Memory B cell (primary cell): ENCODE measurements at regions not wholly inside any gene's neighbourhood (a gene's known extent, or its start where the extent isn't known, plus 50 kb on each side); places are given as distances from the start of the nearest gene placed in this dataset.
"Not testable (repeated sequence)": the region's sequence is repeated elsewhere in the genome, so short reads cannot be mapped to it uniquely, and the experiment has no call there.

Experiments
- ATAC-seq: fragments of 150-1000 bp; cut with Tn5 transposase; 2 replicates; pipeline ENCODE4 v1.10.0; 2021; ENCODE audit warnings: low read depth, mild to moderate bottlenecking, moderate library complexity
- DNase-seq, 2 donors: peaks; one replicate each; pipeline ENCODE4 v3.0.0; 2022; ENCODE audit warnings: low spot score in 2 of 2
- H3K27ac Mint-ChIP-seq: one replicate; pipeline ENCODE4 v1.8.0; 2022; ENCODE audit warnings: mild to moderate bottlenecking, moderate library complexity, mixed read lengths
- H3K27me3 Mint-ChIP-seq: one replicate; pipeline ENCODE4 v1.8.0; 2022; ENCODE audit warnings: mixed read lengths
- H3K36me3 Mint-ChIP-seq: one replicate; pipeline ENCODE4 v1.8.0; 2022; ENCODE audit warnings: mild to moderate bottlenecking, mixed read lengths
- H3K4me1 Mint-ChIP-seq: one replicate; pipeline ENCODE4 v1.8.0; 2022; ENCODE audit warnings: mixed read lengths
- H3K4me3 Mint-ChIP-seq: one replicate; pipeline ENCODE4 v1.8.0; 2022; ENCODE audit warnings: mild to moderate bottlenecking, moderate library complexity, mixed read lengths
- H3K9me3 Mint-ChIP-seq: one replicate; pipeline ENCODE4 v1.8.0; 2022; ENCODE audit warnings: mixed read lengths

GRCh38 chr5:96548905-96549304 is 113.3 kb upstream of the CAST start:
- Mint-ChIP-seq H3K27me3 (peaks cover 10% of the 10 kb centered on the region), H3K9me3 (peaks cover 2% of the 10 kb centered on the region), H3K4me1 (no peaks in the 10 kb centered on the region), H3K27ac (no peak overlapping the region), H3K4me3 (no peak overlapping the region), H3K36me3 (peaks cover 2% of the 10 kb centered on the region)
- ATAC-seq (no peak), DNase-seq (no peak)

GRCh38 chr5:96560857-96561256 is 101.3 kb upstream of the CAST start:
- H3K4me3 Mint-ChIP-seq, DNase-seq, H3K27ac Mint-ChIP-seq, H3K27me3 Mint-ChIP-seq, H3K36me3 Mint-ChIP-seq, ATAC-seq, H3K9me3 Mint-ChIP-seq, H3K4me1 Mint-ChIP-seq: not testable (repeated sequence)

GRCh38 chr5:96562614-96563013 is 99.6 kb upstream of the CAST start:
- Mint-ChIP-seq H3K9me3 (no peaks in the 10 kb centered on the region), H3K27me3 (peaks cover 4% of the 10 kb centered on the region), H3K36me3 (no peaks in the 10 kb centered on the region), H3K4me3 (no peak overlapping the region), H3K27ac (no peak overlapping the region), H3K4me1 (peaks cover 14% of the 10 kb centered on the region)
- DNase-seq, result no peak
- ATAC-seq, result no peak

- Mint-ChIP-seq H3K4me1 (peaks cover 14% of the 10 kb centered on the region), H3K27ac (no peak overlapping the region), H3K4me3 (no peak overlapping the region), H3K27me3 (peaks cover 2% of the 10 kb centered on the region), H3K9me3 (no peaks in the 10 kb centered on the region), H3K36me3 (no peaks in the 10 kb centered on the region)
- ATAC-seq (no peak), DNase-seq (no peak)
These were observed 98.4 kb upstream of the CAST start for GRCh38 chr5:96563816-96564215.

- Mint-ChIP-seq H3K4me3 (no peak overlapping the region), H3K4me1 (peaks cover 14% of the 10 kb centered on the region), H3K27me3 (peaks cover 2% of the 10 kb centered on the region), H3K27ac (no peak overlapping the region), H3K9me3 (no peaks in the 10 kb centered on the region), H3K36me3 (no peaks in the 10 kb centered on the region)
- no peak for ATAC-seq
- no peak for DNase-seq
These were observed 96.5 kb upstream of the CAST start for GRCh38 chr5:96565582-96566265.

GRCh38 chr5:96566833-96567587 is 95.2 kb upstream of the CAST start:
- no peaks in the 10 kb centered on the region for H3K9me3 Mint-ChIP-seq
- no peaks in the 10 kb centered on the region for H3K36me3 Mint-ChIP-seq
- DNase-seq (no peak), ATAC-seq (no peak)
- no peak overlapping the region for H3K4me3 Mint-ChIP-seq
- peaks cover 14% of the 10 kb centered on the region for H3K4me1 Mint-ChIP-seq
- no peak overlapping the region for H3K27ac Mint-ChIP-seq
- peaks cover 2% of the 10 kb centered on the region for H3K27me3 Mint-ChIP-seq

- DNase-seq, result no peak
- Mint-ChIP-seq H3K4me1 (peaks cover 14% of the 10 kb centered on the region), H3K9me3 (no peaks in the 10 kb centered on the region), H3K27ac (no peak overlapping the region), H3K4me3 (no peak overlapping the region), H3K36me3 (no peaks in the 10 kb centered on the region), H3K27me3 (peaks cover 6% of the 10 kb centered on the region)
- no peak for ATAC-seq
These were observed 92.8 kb upstream of the CAST start for GRCh38 chr5:96569332-96569731.

GRCh38 chr5:96569770-96570169 is 92.4 kb upstream of the CAST start:
- Mint-ChIP-seq H3K4me3 (no peak overlapping the region), H3K9me3 (no peaks in the 10 kb centered on the region), H3K27me3 (peaks cover 6% of the 10 kb centered on the region), H3K27ac (no peak overlapping the region), H3K36me3 (no peaks in the 10 kb centered on the region), H3K4me1 (peaks cover 14% of the 10 kb centered on the region)
- ATAC-seq, result no peak
- no peak for DNase-seq

- ATAC-seq (no peak), DNase-seq (no peak)
- Mint-ChIP-seq H3K4me1 (no peaks in the 10 kb centered on the region), H3K27ac (no peak overlapping the region), H3K9me3 (no peaks in the 10 kb centered on the region), H3K27me3 (peaks cover 9% of the 10 kb centered on the region), H3K36me3 (no peaks in the 10 kb centered on the region), H3K4me3 (no peak overlapping the region)
These were observed 89.2 kb upstream of the CAST start for GRCh38 chr5:96572864-96573512.

- no peak overlapping the region for H3K27ac Mint-ChIP-seq
- no peaks in the 10 kb centered on the region for H3K9me3 Mint-ChIP-seq
- no peaks in the 10 kb centered on the region for H3K36me3 Mint-ChIP-seq
- DNase-seq (no peak), ATAC-seq (no peak)
- no peak overlapping the region for H3K4me3 Mint-ChIP-seq
- peaks cover 9% of the 10 kb centered on the region for H3K27me3 Mint-ChIP-seq
- H3K4me1 Mint-ChIP-seq, result no peaks in the 10 kb centered on the region
These were observed 88.7 kb upstream of the CAST start for GRCh38 chr5:96573513-96573894.

- Mint-ChIP-seq H3K4me3 (no peak overlapping the region), H3K4me1 (no peaks in the 10 kb centered on the region), H3K9me3 (no peaks in the 10 kb centered on the region), H3K27me3 (peaks cover 13% of the 10 kb centered on the region), H3K27ac (no peak overlapping the region), H3K36me3 (no peaks in the 10 kb centered on the region)
- no peak for ATAC-seq
- DNase-seq, result no peak
These were observed 85.3 kb upstream of the CAST start for GRCh38 chr5:96576876-96577275.

GRCh38 chr5:96577909-96578308 is 84.3 kb upstream of the CAST start:
- Mint-ChIP-seq H3K4me1 (no peaks in the 10 kb centered on the region), H3K9me3 (no peaks in the 10 kb centered on the region), H3K27me3 (peaks cover 9% of the 10 kb centered on the region), H3K36me3 (no peaks in the 10 kb centered on the region), H3K4me3 (no peak overlapping the region), H3K27ac (no peak overlapping the region)
- ATAC-seq, result no peak
- DNase-seq, result no peak

- ATAC-seq, result no peak
- H3K27me3 Mint-ChIP-seq, result peaks cover 12% of the 10 kb centered on the region
These were observed 82.5 kb upstream of the CAST start for GRCh38 chr5:96579711-96580110.

GRCh38 chr5:96582343-96582742 is 79.8 kb upstream of the CAST start:
- H3K4me3 Mint-ChIP-seq, result no peak overlapping the region

More at GRCh38 chr5:96579711-96580110, 82.5 kb upstream of the CAST start:
- Mint-ChIP-seq H3K36me3 (no peaks in the 10 kb centered on the region), H3K27ac (no peak overlapping the region), H3K9me3 (no peaks in the 10 kb centered on the region), H3K4me3 (no peak overlapping the region), H3K4me1 (peaks cover 4% of the 10 kb centered on the region)
- no peak for DNase-seq

More at GRCh38 chr5:96582343-96582742, 79.8 kb upstream of the CAST start:
- Mint-ChIP-seq H3K36me3 (no peaks in the 10 kb centered on the region), H3K27me3 (peaks cover 11% of the 10 kb centered on the region), H3K4me1 (peaks cover 4% of the 10 kb centered on the region), H3K27ac (no peak overlapping the region), H3K9me3 (no peaks in the 10 kb centered on the region)
- DNase-seq, result no peak
- ATAC-seq, result no peak
